Right ventricle myocardium superior (tissue), 1 donor: ENCODE measurements at regions not wholly inside any gene's neighbourhood (a gene's known extent, or its start where the extent isn't known, plus 50 kb on each side); places are given as distances from the start of the nearest gene placed in this dataset.
"Not testable (repeated sequence)": the region's sequence is repeated elsewhere in the genome, so short reads cannot be mapped to it uniquely, and the experiment has no call there.

Experiments
- ATAC-seq: fragments of 200-7000 bp; cut with Tn5 transposase; one replicate; pipeline ENCODE4 v1.9.1; 2020; ENCODE audit warnings: mild to moderate bottlenecking; ENCODE audit not compliant: poor library complexity
- DNase-seq: peaks from one replicate; pipeline ENCODE4 v3.0.0-alpha.2; 2020
- intact Hi-C: fragments of 100-400 bp; cut with DNase I; formaldehyde crosslinking; loops from one replicate; pipeline ENCODE4 v1.11.2; 2022
- donor health status: DM: no; HTN: yes; CAD: no; lungs with severe emphysema.

DNA sequence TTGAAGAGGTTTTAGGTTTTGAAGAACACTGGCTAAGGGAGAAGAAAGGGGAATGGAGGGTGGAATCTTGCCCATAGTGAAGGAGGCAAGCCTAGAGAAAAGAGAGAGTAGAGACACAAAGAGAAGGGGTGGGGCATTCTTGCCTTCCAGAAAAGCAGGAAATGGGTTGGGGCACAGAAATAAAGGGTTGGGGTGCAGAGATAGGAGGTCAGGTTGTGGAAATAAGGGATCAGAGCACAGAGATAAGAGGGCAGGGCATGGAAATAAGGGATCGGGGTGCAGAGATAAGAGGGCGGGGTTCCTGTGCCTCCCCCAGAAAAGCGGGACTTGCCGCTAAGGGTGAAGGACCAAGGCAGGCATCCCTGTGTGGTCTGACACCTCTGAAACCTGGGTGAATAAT lies 69.9 kb downstream of the ALG1L2 start:
- intact Hi-C loops, ATAC-seq, DNase-seq: not testable (repeated sequence)

DNA sequence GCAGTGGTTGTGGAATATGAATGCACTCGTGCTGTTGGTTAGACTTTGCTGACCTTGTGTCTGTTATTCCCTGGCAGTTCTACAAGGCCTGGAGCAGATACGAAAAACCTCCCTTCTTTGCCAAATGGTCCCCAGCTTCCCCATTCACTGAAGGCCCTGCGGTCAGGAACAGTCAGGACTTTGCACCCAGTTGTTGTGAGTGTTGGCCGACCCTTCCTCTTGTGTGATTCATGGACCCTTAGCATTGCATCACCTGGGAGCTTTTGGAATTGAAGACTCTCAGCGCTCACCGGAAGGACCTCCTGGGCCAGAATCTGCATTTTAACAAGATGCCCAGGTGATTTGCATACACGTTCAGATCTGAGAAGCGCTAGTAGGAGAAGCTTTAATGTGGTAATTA lies 71.6 kb downstream of the ALG1L2 start:
- DNase-seq, intact Hi-C loops, ATAC-seq: not testable (repeated sequence)

DNA sequence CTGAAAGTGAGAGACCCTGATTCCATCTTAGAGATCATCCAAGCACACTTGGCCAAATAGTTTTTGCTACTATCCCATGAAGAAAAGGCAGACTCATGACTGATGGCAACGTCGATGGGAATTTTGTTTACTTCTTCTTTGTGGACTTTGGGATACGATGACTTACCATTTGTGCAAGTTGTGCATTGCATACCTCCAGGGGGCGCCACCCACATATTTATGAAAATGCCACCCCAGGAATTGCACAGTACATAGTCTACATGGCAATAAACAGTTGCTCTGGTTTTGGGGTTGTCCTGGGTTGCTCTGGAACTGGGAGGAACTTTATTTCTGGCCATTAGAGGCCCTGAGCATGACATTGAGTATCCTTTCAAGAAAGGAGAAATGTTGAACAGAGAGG lies 73.8 kb downstream of the ALG1L2 start:
- intact Hi-C loops, ATAC-seq, DNase-seq: not testable (repeated sequence)

DNA sequence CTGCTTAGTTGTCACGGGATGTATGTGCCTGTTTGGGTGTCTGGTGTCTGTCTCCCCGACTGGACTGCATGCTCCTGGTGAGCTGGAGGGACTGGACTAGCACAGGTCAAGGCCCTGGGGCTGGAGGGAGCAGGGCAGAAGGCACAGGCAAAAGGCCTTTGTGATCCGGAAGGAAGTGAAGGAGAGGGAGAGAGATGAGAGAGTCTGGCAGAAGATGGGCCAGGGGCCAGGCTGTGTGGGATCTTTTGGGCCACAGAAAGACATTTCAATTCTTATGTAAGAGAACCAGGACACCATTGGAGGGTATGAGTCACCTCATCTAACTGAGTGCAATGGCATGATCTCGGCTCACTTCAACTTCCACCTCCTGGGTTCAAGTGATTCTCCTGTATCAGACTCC lies 85.2 kb downstream of the ALG1L2 start:
- intact Hi-C loops, ATAC-seq, DNase-seq: not testable (repeated sequence)

DNA sequence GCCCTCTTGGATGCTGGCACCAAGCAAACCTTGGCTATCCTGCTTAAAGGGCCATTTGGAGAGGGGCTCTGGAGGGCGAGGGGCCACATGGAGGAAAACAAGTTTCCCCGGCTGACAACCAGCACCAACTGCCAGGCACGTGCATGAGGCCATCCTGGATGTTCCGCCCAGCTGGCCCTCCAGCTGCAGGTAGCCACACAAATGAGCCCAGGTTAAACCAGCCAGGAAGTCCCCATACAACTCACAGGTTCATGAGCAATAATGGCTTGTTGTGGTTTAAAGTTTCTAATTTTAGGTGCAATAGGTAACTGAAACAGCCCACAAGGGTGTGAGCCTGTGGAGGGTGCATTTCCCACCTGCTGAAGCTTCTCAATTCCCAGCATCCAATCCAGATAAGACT lies 93.6 kb downstream of the ALG1L2 start:
- ATAC-seq, intact Hi-C loops, DNase-seq: not testable (repeated sequence)

DNA sequence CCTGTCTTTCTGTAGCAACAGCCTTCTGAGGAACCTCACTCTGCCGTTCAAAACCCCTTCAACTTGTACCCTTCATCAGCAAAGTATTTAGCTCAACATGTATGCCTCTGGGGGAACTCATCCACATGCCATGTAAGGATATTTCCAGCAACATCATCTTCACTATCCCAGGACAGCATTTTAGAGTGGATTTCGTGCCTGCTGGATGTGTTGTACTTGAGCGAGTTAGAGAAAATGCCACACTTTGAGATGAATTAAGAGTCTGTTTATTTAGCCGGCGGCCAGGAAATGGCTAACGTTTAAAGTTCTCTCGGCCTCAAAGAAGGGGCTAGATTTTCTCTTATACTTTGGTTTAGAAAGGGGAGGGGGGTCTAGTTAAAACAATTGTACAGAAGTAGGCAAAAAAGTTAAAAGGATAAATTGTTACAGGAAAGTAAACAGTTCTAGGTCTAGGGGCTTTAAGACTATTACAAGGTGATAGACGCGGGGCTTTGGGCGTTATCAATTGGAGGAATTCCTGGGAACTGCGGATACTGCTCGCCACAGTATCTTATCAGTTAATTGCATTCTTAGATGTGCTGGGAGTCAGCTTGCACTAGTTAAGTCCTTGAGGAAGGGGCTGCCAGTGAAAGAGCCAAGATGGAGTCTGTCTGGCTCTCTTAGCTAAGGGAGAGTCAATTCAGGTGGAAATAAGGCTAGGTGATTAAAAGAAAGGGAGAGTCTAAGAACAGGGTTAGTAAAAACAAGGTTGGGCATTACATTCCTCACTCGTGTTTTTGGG lies 95.0 kb downstream of the ALG1L2 start:
- intact Hi-C loops, ATAC-seq, DNase-seq: not testable (repeated sequence)

DNA sequence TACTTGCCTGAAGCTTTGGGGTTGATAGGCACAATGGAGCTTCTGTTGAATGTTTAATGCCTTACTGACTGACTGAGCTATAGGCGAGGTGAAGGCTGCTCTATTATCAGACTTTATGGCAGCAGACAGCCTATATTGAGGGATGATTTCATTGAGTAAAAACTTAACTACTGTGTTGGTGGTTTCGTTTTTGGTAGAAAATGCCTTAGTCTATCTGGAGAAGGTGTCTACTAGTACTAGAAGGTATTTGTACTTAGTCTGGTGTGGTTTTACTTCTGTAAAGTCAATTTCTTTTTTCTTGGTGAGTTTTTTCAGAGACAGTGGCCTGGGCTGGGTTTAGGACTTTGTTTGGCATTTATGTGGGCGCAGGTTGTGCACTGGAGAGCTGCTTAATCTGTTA lies 97.2 kb downstream of the ALG1L2 start:
- ATAC-seq, intact Hi-C loops, DNase-seq: not testable (repeated sequence)

DNA sequence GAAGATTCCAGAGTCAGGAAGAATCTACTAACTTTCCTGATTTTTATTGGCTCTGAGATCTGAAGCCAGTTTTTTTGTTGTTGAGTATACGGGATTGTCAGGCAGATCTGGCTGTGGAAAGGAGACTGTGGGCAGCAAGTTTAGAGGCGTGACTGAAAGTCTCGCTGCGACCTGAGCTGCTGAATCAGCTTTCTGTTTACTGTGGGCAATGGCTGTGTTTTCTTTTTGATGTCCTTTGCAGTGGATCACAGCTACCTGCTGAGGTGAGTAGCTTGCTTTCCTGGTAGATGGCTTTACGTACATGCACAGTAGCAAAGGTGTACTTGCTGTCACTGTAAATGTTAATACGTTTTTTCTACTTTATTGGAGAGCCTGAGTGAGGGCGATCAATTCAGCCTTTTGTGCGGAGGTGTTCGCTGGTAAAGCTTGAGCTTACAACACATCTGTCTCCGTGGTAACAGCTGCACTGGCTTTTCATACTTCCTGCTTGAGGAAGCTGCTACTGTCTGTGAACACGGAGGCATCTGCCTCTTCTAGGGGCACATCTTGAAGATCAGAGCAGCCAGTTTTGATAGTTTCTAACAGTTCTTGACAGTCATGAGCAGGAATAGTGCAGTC lies 97.8 kb downstream of the ALG1L2 start:
- ATAC-seq, intact Hi-C loops: not testable (repeated sequence)

DNA sequence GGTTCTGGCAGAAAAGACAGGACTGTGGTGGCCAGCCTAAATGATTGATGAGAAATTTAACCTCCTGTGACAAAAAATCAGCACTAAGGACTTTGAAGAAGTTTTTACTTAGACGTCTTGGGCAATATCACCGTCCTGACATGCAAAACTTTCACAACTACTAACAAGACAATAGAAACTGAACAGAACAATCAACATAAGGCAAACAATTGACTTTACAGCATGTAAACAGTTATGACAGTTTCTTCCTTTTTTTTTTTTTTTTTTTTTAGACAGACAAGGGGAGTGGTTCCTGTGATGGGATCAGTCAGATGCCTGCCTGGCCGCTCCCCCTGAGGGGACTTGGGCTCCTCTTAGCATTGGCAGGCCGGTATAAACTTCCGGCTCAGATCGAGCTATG lies 100.8 kb downstream of the ALG1L2 start:
- ATAC-seq, DNase-seq: not testable (repeated sequence)

More for the DNA sequence above, 97.8 kb downstream of the ALG1L2 start:
- not testable (repeated sequence) for DNase-seq

DNA sequence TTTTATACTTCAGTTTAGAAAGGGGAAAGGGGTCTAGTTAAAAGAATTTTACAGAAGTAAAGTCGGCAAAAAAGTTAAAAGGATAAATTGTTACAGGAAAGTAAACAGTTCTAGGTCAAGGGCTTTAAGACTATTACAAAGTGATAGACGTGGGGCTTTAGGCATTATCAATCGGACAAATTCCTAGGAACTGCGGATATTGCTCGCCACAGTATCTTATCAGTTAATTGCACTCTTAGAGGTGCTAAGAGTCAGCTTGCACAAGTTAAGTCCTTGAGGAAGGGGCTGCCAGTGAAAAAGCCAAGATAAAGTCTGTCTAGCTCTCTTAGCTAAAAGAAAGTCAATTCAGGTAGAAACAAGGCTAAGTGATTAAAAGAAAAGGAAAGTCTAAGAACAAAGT lies 102.1 kb downstream of the ALG1L2 start:
- ATAC-seq, intact Hi-C loops, DNase-seq: not testable (repeated sequence)

More for the DNA sequence above, 100.8 kb downstream of the ALG1L2 start:
- intact Hi-C loops, result not testable (repeated sequence)

DNA sequence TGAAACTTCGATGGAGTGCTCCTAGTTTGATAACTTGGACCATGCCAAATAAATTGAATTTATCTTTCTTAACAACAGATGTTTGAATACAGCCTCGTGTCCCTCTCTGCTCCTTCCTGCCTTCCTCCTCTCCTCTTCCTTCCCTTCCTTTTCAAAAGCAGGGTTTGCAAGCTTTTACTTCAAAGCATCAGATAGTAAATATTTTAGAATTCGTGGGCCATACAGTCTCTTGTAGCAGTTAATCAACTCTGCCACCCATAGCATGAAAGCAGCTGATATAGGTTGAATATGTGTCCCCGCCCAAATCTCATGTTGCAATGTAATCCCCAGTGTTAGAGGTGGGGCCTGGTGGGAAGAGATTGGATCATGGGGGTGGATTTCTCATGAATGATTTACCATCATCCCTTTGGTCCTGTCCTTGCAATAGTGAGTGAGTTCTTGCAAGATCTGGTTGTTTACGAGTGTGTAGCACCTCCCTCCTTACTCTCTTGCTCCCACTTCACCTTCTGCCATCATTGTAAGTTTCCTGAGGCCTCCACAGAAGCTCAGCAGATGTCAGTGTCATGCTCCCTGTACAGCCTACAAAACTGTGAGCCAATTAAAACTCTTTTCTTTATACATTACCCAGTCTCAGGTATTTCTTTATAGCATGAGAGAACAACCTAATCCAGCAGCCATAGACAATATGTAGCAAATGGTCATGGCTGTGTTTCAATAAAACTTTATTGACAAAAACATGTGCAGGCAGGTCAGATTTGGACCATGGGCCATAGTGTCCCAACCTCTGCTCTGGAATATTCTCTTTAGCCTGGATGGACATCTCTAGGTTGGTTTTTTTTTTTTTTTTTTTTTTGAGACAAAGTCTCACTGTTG lies 102.8 kb downstream of the ALG1L2 start:
- intact Hi-C loops, ATAC-seq, DNase-seq: not testable (repeated sequence)

DNA sequence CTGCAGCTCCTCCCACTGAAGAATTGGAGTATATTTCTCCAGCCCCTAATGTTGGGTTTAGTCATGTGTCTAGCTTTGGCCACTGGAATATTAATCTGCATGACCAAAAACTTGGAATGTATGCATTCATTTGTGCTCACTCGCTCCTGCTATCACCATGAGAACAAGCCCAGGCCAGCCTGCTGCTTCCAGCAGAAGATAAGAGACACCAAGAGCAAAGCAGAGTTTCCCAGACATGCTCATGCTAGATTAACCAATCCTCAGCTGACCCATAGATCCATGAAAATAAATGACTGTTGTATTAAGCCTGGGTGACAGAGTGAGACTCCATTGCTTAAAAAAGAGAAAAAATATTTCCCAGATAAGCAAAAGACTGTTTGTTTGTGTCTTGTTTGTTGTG lies 119.6 kb downstream of the ALG1L2 start:
- not testable (repeated sequence) for ATAC-seq

DNA sequence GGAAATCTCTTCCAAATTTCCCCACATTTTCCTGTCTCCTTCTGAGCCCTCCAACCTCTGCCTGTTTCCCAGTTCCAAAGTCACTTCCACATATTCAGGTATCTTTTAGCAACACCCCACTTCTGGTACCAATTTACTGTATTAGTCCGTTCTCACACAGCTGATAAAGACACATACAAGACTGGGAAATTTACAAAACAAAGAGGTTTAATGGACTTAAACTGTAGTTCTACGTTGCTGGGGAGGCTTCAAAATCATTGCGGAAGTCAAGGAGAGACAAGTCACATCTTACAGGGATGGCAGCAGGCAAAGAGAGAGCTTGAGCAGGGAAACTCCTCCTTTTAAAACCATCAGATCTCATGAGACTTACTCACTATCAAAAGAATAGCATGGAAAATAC lies 122.0 kb downstream of the ALG1L2 start:
- ATAC-seq, DNase-seq, intact Hi-C loops: not testable (repeated sequence)

More for the DNA sequence above, 119.6 kb downstream of the ALG1L2 start:
- intact Hi-C loops, DNase-seq: not testable (repeated sequence)

DNA sequence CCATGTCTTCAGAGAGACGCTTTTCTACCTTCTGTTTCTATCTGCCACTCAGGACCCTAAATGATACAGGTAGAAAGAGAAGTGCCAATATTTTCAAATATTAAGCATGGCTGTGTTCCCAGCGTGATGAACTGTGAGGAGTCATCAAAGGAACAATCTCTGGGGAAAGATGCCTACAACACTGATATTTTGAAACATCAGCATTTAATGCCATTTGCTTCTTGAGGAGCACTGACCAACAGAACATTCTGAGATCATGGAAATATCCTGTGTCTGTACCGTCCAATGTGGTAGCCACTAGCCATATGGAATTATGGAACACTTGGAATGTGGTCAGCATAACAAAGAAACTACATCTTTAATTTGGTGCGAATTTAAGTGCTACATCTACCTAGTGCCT lies 117.9 kb upstream of the COL6A5 start:
- intact Hi-C loops, result no loop called here
- no peak for ATAC-seq
- DNase-seq, result no peak

DNA sequence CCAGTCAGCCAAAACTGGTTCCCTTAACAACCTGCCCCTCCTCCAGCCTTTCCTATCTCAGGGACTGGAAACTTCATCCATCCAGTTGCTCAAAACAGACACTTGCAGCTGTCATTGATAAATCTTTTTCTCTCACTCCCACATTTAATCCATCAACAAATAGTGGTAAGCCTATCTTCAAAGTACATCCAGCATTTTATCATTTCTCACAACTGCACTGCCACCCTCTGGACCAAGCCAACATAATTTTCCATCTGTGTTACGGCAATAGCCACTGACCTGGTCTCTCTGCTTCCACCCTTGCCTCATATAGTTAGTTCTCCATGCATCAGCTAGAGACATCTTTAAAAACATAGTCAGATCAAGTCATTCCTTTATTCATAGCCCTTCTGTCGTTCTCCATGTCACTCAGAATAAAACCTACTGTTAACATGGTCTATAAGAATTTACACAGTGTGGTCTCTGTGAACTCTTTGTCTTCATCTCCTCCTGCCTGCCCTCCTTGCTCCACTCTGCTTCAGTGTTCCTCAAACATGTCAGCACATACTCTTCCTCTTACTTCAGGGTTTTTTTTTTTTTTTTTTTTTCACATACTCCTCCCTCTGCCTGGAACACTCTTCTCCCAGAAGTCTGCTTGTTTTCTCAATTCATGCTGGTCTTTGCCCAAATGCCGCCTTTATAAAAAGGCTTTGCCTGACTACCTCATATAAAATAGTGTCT lies 102.5 kb upstream of the COL6A5 start:
- DNase-seq (no peak), ATAC-seq (no peak)
- intact Hi-C loops, result no loop called here

DNA sequence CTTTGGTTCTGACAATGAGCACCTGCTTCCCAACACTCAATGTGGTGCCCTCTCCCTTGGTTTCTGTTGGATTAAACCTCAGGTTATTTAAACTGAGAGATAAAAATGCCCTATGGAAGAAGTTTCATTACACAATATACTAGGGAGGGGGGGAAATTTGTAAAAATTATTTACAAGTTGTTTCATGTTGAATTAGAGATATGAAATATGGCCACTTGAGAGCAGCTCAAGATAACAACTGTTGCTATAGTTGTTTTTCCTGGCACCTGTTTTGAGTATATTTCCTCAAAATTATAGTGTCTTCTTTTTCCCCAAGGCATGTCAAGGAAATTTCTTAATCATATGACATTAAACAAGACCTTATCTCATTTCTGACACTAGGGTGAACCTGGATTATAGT lies 101.7 kb upstream of the COL6A5 start:
- no peak for DNase-seq
- ATAC-seq, result no peak
- intact Hi-C loops, result no loop called here

DNA sequence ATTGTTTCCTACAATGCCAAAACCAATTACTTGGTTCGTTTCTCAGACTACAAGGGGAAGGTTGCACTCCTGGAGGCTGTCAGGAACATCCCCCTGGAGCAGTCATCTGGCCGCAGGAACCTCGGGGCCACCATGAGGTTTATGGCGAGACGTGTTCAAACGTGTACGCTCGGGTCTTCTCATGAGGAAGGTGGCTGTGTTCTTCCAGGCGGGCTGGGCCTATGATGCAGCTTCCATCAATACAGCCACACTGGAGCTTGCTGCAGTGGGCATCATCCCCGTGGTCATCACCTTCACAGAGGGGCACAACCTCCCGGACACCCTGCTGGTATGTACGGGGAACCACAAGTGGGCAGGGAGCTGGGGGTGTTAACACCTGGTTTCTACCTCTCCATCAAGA lies 94.5 kb upstream of the COL6A5 start:
- no peak for ATAC-seq
- intact Hi-C loops, result no loop called here
- no peak for DNase-seq

DNA sequence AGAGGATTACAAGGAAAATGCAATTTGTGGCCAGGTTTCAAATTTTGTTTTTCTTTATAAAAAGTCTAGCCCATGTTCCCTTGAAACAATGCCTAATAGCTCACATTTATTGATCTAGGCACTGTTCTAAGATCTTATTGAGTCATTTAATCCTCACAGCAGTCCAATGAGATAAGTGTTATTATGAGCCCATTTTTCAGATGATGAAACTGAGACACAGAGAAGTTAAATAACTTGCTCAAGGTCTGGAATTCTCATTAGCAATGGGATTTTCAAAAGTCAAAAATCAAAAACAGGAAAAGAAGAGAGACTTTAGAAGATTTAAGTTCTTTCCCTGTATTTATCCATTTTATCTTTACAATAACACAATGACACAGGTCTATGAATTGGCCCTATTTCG lies 90.0 kb upstream of the COL6A5 start:
- no peak for ATAC-seq
- DNase-seq, result no peak
- intact Hi-C loops, result no loop called here
